ENCODE measurements at regions not wholly inside any gene's neighbourhood (a gene's known extent, or its start where the extent isn't known, plus 50 kb on each side); places are given as distances from the start of the nearest gene placed in this dataset.

DNA sequence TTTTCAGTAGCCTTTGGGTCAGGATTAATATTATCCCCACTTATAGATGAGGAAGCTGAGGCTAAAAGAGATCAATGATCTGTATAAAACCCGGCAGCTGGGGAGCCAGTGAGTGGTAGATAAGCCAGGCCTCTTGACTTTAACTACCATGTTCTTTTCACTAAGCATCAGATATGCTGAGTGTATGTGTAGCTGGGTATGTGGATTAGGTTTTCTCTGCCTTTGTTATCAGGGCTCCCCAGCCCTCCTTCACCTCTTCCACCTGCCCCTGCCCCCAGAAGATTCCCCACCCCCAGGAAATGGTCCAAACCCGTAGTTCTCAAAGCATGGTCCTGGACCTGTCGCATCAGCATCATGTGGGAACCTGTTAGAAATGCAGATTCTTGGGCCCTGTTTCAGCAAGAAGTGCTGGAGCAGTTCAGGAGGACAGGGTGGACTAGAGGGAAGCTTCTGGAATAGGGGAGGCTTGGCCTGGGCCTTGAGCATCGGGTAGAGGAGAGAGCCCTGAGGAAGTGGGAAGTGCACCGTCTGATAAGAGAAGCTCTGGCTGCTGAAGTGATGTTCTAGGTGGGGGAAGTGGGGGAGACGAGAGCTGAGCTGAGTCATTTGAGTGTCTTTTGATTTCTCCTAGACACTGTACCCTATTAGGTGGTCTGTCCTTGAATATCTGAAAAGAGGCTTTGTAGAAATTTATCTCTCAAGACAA lies 101.3 kb downstream of the HIF1AN start:
- TF ChIP-seq, protein P1, sequence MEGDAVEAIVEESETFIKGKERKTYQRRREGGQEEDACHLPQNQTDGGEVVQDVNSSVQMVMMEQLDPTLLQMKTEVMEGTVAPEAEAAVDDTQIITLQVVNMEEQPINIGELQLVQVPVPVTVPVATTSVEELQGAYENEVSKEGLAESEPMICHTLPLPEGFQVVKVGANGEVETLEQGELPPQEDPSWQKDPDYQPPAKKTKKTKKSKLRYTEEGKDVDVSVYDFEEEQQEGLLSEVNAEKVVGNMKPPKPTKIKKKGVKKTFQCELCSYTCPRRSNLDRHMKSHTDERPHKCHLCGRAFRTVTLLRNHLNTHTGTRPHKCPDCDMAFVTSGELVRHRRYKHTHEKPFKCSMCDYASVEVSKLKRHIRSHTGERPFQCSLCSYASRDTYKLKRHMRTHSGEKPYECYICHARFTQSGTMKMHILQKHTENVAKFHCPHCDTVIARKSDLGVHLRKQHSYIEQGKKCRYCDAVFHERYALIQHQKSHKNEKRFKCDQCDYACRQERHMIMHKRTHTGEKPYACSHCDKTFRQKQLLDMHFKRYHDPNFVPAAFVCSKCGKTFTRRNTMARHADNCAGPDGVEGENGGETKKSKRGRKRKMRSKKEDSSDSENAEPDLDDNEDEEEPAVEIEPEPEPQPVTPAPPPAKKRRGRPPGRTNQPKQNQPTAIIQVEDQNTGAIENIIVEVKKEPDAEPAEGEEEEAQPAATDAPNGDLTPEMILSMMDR (IDR thresholded peaks at IDR 0.05) = no peak
- TF ChIP-seq POLR2A (IDR thresholded peaks at IDR 0.05; ENCODE audit: low read depth) = no peak
- TF ChIP-seq POLR2AphosphoS5 (IDR thresholded peaks at IDR 0.05) = no peak
